Neural cell (in vitro differentiated cells): ENCODE measurements at regions not wholly inside any gene's neighbourhood (a gene's known extent, or its start where the extent isn't known, plus 50 kb on each side); places are given as distances from the start of the nearest gene placed in this dataset.
"Not testable (repeated sequence)": the region's sequence is repeated elsewhere in the genome, so short reads cannot be mapped to it uniquely, and the experiment has no call there.

Source experiments
- H2AFZ ChIP-seq: fragments of 200-600, 300-800 bp; sonication (generic), shearing (Covaris generic); 2 replicates; pipeline ENCODE4 v1.6.0; 2014; ENCODE audit warnings: low read depth, mild to moderate bottlenecking, antibody characterized with exemption, low read length, moderate library complexity
- H3F3A ChIP-seq: fragments of 200-600 bp; shearing (Covaris generic); 2 replicates; pipeline ENCODE4 v1.6.1; 2016; ENCODE audit warnings: mild to moderate bottlenecking, moderate library complexity, mixed read lengths, antibody characterized with exemption, low read length; ENCODE audit not compliant: insufficient read depth, poor library complexity, severe bottlenecking
- H3K27ac ChIP-seq: fragments of 200-600, 300-800 bp; sonication (generic), shearing (Covaris generic); 2 replicates; pipeline ENCODE4 v1.5.1; 2014; ENCODE audit warnings: mild to moderate bottlenecking, low read length, moderate library complexity
- H3K27me3 ChIP-seq: fragments of 300-800, 200-600 bp; sonication (generic), shearing (Covaris generic); 2 replicates; pipeline ENCODE4 v1.6.0; 2014; ENCODE audit warnings: mild to moderate bottlenecking, low read depth, low read length, moderate library complexity; ENCODE audit not compliant: insufficient read depth
- H3K36me3 ChIP-seq: fragments of 300-800, 200-600 bp; sonication (generic), shearing (Covaris generic); 2 replicates; pipeline ENCODE4 v1.5.1; 2014; ENCODE audit warnings: mild to moderate bottlenecking, antibody characterized with exemption, low read length, moderate library complexity; ENCODE audit not compliant: insufficient read depth
- H3K4me2 ChIP-seq: fragments of 300-800, 200-600 bp; sonication (generic), shearing (Covaris generic); 2 replicates; pipeline ENCODE4 v1.6.0; 2014; ENCODE audit warnings: mild to moderate bottlenecking, low read length
- H3K4me3 ChIP-seq: fragments of 300-800, 200-600 bp; sonication (generic), shearing (Covaris generic); 2 replicates; pipeline ENCODE4 v1.5.1; 2014; ENCODE audit warnings: mild to moderate bottlenecking, low read length, moderate library complexity
- H3K79me2 ChIP-seq: fragments of 200-600 bp; shearing (Covaris generic); replicated peaks from 2 replicates; pipeline ENCODE4 v1.6.0; 2014; ENCODE audit warnings: mild to moderate bottlenecking, low read length, moderate library complexity; ENCODE audit not compliant: insufficient read depth
- H3K9ac ChIP-seq: fragments of 300-800, 200-600 bp; sonication (generic), shearing (Covaris generic); 2 replicates; pipeline ENCODE4 v1.6.1; 2016; ENCODE audit warnings: mild to moderate bottlenecking, low read length, mixed read lengths
- H3K9me2 ChIP-seq: fragments of 200-600 bp; shearing (Covaris generic); 2 replicates; pipeline ENCODE4 v1.6.1; 2016; ENCODE audit warnings: mild to moderate bottlenecking, low read length, mixed read lengths; ENCODE audit not compliant: insufficient read depth
- H3K9me3 ChIP-seq: fragments of 200-600, 300-800 bp; sonication (generic), shearing (Covaris generic); 2 replicates; pipeline ENCODE4 v1.6.1; 2016; ENCODE audit warnings: mild to moderate bottlenecking, mixed run types, low read length, moderate library complexity, mixed read lengths
- H4K20me1 ChIP-seq: fragments of 200-600 bp; shearing (Covaris generic); 2 replicates; pipeline ENCODE4 v1.6.1; 2016; ENCODE audit warnings: mild to moderate bottlenecking, mixed run types; ENCODE audit not compliant: insufficient read depth
- EP300 ChIP-seq: fragments of 450-650 bp; conservative IDR thresholded peaks from 2 replicates; pipeline ENCODE4 v1.6.1; 2014; ENCODE audit warnings: antibody characterized with exemption, mild to moderate bottlenecking, moderate library complexity; ENCODE audit not compliant: poor library complexity, severe bottlenecking
- EZH2 ChIP-seq: fragments of 200-600, 300-800 bp; shearing (Covaris generic), sonication (generic); IDR thresholded peaks from 2 replicates; pipeline ENCODE4 v1.6.1; 2014; ENCODE audit warnings: antibody characterized with exemption, low read length, borderline replicate concordance, mild to moderate bottlenecking; ENCODE audit not compliant: insufficient read depth, poor library complexity, severe bottlenecking
- MXI1 ChIP-seq: fragments of 450-650 bp; conservative IDR thresholded peaks from 2 replicates; pipeline ENCODE4 v1.6.1; 2014; ENCODE audit warnings: antibody characterized with exemption, mild to moderate bottlenecking; ENCODE audit not compliant: poor library complexity, severe bottlenecking
- POLR2AphosphoS5 ChIP-seq: IDR thresholded peaks from 2 replicates; pipeline ENCODE4 v1.6.1; 2012
- RAD21 ChIP-seq: fragments of 450-650 bp; conservative IDR thresholded peaks from 2 replicates; pipeline ENCODE4 v1.6.1; 2014; ENCODE audit warnings: antibody characterized with exemption, mild to moderate bottlenecking, moderate library complexity
- SMC3 ChIP-seq: fragments of 450-650 bp; conservative IDR thresholded peaks from 2 replicates; pipeline ENCODE4 v1.6.1; 2014; ENCODE audit warnings: antibody characterized with exemption, mild to moderate bottlenecking, moderate library complexity; ENCODE audit not compliant: poor library complexity
- TAF1 ChIP-seq: IDR thresholded peaks from 2 replicates; pipeline ENCODE4 v1.6.1; 2012; ENCODE audit warnings: low read depth
- TF ChIP-seq, protein P1 (sequence below): IDR thresholded peaks from 2 replicates; pipeline ENCODE4 v1.6.1; 2012; ENCODE audit warnings: borderline replicate concordance
- TF ChIP-seq, protein P2 (sequence below): fragments of 450-650 bp; IDR thresholded peaks from 2 replicates; pipeline ENCODE4 v1.5.1; 2014; ENCODE audit warnings: antibody characterized with exemption, mild to moderate bottlenecking, moderate library complexity; ENCODE audit not compliant: poor library complexity, severe bottlenecking

DNA sequence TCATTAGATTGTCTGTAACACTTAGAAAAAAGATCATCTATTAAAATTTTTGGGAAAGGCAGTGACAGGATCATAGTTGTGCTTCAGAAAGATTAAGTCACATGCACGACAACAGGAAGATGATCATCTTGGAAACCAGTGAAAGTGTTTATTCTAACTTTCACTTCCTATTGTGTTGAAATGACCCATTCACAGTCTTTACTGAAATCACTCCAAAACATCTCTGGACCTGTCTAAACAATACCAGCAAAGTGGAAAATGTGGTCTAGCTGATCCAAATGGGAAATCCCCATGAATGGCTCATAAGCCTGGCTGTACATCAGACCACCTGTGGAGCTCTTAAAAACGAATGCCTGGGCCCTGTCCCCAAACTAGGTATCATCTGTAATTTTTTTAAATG lies 111.1 kb upstream of the ETV3 start:
- H3K9ac ChIP-seq = no peak overlapping the region
- H3K79me2 ChIP-seq = no peaks in the 10 kb centered on the region
- H3K27ac ChIP-seq = no peak overlapping the region
- TF ChIP-seq POLR2AphosphoS5 = no peak
- TF ChIP-seq TAF1 = no peak
- no peak for TF ChIP-seq SMC3
- TF ChIP-seq, protein P1, sequence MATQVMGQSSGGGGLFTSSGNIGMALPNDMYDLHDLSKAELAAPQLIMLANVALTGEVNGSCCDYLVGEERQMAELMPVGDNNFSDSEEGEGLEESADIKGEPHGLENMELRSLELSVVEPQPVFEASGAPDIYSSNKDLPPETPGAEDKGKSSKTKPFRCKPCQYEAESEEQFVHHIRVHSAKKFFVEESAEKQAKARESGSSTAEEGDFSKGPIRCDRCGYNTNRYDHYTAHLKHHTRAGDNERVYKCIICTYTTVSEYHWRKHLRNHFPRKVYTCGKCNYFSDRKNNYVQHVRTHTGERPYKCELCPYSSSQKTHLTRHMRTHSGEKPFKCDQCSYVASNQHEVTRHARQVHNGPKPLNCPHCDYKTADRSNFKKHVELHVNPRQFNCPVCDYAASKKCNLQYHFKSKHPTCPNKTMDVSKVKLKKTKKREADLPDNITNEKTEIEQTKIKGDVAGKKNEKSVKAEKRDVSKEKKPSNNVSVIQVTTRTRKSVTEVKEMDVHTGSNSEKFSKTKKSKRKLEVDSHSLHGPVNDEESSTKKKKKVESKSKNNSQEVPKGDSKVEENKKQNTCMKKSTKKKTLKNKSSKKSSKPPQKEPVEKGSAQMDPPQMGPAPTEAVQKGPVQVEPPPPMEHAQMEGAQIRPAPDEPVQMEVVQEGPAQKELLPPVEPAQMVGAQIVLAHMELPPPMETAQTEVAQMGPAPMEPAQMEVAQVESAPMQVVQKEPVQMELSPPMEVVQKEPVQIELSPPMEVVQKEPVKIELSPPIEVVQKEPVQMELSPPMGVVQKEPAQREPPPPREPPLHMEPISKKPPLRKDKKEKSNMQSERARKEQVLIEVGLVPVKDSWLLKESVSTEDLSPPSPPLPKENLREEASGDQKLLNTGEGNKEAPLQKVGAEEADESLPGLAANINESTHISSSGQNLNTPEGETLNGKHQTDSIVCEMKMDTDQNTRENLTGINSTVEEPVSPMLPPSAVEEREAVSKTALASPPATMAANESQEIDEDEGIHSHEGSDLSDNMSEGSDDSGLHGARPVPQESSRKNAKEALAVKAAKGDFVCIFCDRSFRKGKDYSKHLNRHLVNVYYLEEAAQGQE = no peak
- no peak for TF ChIP-seq EZH2
- no peak for TF ChIP-seq EP300
- no peak for TF ChIP-seq RAD21
- no peak for TF ChIP-seq MXI1
- H3K9me2 ChIP-seq = no peaks in the 10 kb centered on the region
- no peak overlapping the region for H3K4me3 ChIP-seq
- no peaks in the 10 kb centered on the region for H3F3A ChIP-seq
- H3K9me3 ChIP-seq = no peaks in the 10 kb centered on the region
- no peak overlapping the region for H2AFZ ChIP-seq
- H3K27me3 ChIP-seq = no peaks in the 10 kb centered on the region
- H4K20me1 ChIP-seq = no peaks in the 10 kb centered on the region
- H3K4me2 ChIP-seq = no peak overlapping the region
- H3K36me3 ChIP-seq = no peaks in the 10 kb centered on the region

- not testable (repeated sequence) for H3K9me3 ChIP-seq, H3K4me2 ChIP-seq, H3K79me2 ChIP-seq, H3K27ac ChIP-seq, H3K9me2 ChIP-seq, H3K9ac ChIP-seq, H3K4me3 ChIP-seq, H3K36me3 ChIP-seq, H3F3A ChIP-seq, H4K20me1 ChIP-seq, H2AFZ ChIP-seq, H3K27me3 ChIP-seq
These were observed 109.5 kb upstream of the ETV3 start for GRCh38 chr1:157247764-157248049.

GRCh38 chr1:157247005-157247763 lies 109.0 kb upstream of the ETV3 start:
- TF ChIP-seq EZH2 = no peak
- TF ChIP-seq MXI1 = no peak
- TF ChIP-seq, protein P1 = no peak
- TF ChIP-seq RAD21 = no peak
- TF ChIP-seq TAF1 = no peak
- no peak for TF ChIP-seq POLR2AphosphoS5
- TF ChIP-seq EP300 = no peak
- no peak for TF ChIP-seq SMC3
- TF ChIP-seq, protein P2, sequence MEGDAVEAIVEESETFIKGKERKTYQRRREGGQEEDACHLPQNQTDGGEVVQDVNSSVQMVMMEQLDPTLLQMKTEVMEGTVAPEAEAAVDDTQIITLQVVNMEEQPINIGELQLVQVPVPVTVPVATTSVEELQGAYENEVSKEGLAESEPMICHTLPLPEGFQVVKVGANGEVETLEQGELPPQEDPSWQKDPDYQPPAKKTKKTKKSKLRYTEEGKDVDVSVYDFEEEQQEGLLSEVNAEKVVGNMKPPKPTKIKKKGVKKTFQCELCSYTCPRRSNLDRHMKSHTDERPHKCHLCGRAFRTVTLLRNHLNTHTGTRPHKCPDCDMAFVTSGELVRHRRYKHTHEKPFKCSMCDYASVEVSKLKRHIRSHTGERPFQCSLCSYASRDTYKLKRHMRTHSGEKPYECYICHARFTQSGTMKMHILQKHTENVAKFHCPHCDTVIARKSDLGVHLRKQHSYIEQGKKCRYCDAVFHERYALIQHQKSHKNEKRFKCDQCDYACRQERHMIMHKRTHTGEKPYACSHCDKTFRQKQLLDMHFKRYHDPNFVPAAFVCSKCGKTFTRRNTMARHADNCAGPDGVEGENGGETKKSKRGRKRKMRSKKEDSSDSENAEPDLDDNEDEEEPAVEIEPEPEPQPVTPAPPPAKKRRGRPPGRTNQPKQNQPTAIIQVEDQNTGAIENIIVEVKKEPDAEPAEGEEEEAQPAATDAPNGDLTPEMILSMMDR = no peak
- H3K4me3 ChIP-seq = no peak overlapping the region
- no peaks in the 10 kb centered on the region for H3K9me2 ChIP-seq
- H3K36me3 ChIP-seq = no peaks in the 10 kb centered on the region
- H3K4me2 ChIP-seq = no peak overlapping the region
- no peaks in the 10 kb centered on the region for H3K79me2 ChIP-seq
- H4K20me1 ChIP-seq = no peaks in the 10 kb centered on the region
- no peaks in the 10 kb centered on the region for H3K9me3 ChIP-seq
- no peak overlapping the region for H3K9ac ChIP-seq
- H2AFZ ChIP-seq = no peak overlapping the region
- H3K27ac ChIP-seq = no peak overlapping the region
- H3F3A ChIP-seq = no peaks in the 10 kb centered on the region
- no peaks in the 10 kb centered on the region for H3K27me3 ChIP-seq
